Glomerular endothelial cell (primary cell): ENCODE measurements at regions not wholly inside any gene's neighbourhood (a gene's known extent, or its start where the extent isn't known, plus 50 kb on each side); places are given as distances from the start of the nearest gene placed in this dataset.
A peak's percentile ranks its signal among the peaks of the same experiment; 100 is the strongest.
"Not testable (repeated sequence)": the region's sequence is repeated elsewhere in the genome, so short reads cannot be mapped to it uniquely, and the experiment has no call there.

Source experiments
- DNase-seq: peaks from one replicate; pipeline ENCODE4 v3.0.0-alpha.2; 2011; ENCODE audit warnings: low read depth, low spot score; ENCODE audit errors: extremely low read depth

- DNase-seq = no peak
These were observed 180.5 kb downstream of the ZFP64 start for GRCh38 chr20:52011093-52011492.

- DNase-seq = no peak
These were observed 181.0 kb downstream of the ZFP64 start for GRCh38 chr20:52010541-52010940.

- no peak for DNase-seq
These were observed 182.7 kb downstream of the ZFP64 start for GRCh38 chr20:52008874-52009273.

GRCh38 chr20:52004715-52005114 is 186.9 kb downstream of the ZFP64 start:
- no peak for DNase-seq

- no peak for DNase-seq
These were observed 187.6 kb downstream of the ZFP64 start for GRCh38 chr20:52004018-52004417.

GRCh38 chr20:52003415-52003814 is 188.2 kb downstream of the ZFP64 start:
- DNase-seq = no peak

- DNase-seq = peak; percentile 85
These were observed 189.4 kb downstream of the ZFP64 start for GRCh38 chr20:52001999-52002666.

- DNase-seq = not testable (repeated sequence)
These were observed 194.2 kb downstream of the ZFP64 start for GRCh38 chr20:51997281-51997936.

- DNase-seq = peak; percentile 34
These were observed 193.2 kb upstream of the SALL4 start for GRCh38 chr20:51995551-51995951.

GRCh38 chr20:51994751-51995417 is 192.6 kb upstream of the SALL4 start:
- no peak for DNase-seq

- no peak for DNase-seq
These were observed 185.5 kb upstream of the SALL4 start for GRCh38 chr20:51987812-51988211.

- peak; percentile 92 for DNase-seq
These were observed 182.7 kb upstream of the SALL4 start for GRCh38 chr20:51985013-51985415.

GRCh38 chr20:51980277-51980676 is 178.0 kb upstream of the SALL4 start:
- no peak for DNase-seq

- DNase-seq = no peak
These were observed 176.9 kb upstream of the SALL4 start for GRCh38 chr20:51979226-51979625.

- DNase-seq = no peak
These were observed 175.8 kb upstream of the SALL4 start for GRCh38 chr20:51978070-51978501.

GRCh38 chr20:51972056-51972455 is 169.7 kb upstream of the SALL4 start:
- DNase-seq = no peak

- DNase-seq = no peak
These were observed 168.5 kb upstream of the SALL4 start for GRCh38 chr20:51970858-51971257.

- no peak for DNase-seq
These were observed 166.9 kb upstream of the SALL4 start for GRCh38 chr20:51969191-51969590.

- DNase-seq = no peak
These were observed 165.8 kb upstream of the SALL4 start for GRCh38 chr20:51968151-51968550.

GRCh38 chr20:51966296-51966971 is 164.1 kb upstream of the SALL4 start:
- peak; percentile 78 for DNase-seq

- no peak for DNase-seq
These were observed 159.8 kb upstream of the SALL4 start for GRCh38 chr20:51961964-51962761.
